GM20000 (cell line): ENCODE measurements at regions not wholly inside any gene's neighbourhood (a gene's known extent, or its start where the extent isn't known, plus 50 kb on each side); places are given as distances from the start of the nearest gene placed in this dataset.
"Not testable (repeated sequence)": the region's sequence is repeated elsewhere in the genome, so short reads cannot be mapped to it uniquely, and the experiment has no call there.

ENCODE experiments used
- DNase-seq: peaks from one replicate; pipeline ENCODE4 v3.0.0; 2012; ENCODE audit warnings: low spot score
- TF ChIP-seq, protein P1 (sequence below): IDR thresholded peaks from 2 replicates; pipeline ENCODE4 v1.5.1; 2012; ENCODE audit warnings: mild to moderate bottlenecking, control low read depth; ENCODE audit errors: extremely low read depth, missing control alignments

DNA sequence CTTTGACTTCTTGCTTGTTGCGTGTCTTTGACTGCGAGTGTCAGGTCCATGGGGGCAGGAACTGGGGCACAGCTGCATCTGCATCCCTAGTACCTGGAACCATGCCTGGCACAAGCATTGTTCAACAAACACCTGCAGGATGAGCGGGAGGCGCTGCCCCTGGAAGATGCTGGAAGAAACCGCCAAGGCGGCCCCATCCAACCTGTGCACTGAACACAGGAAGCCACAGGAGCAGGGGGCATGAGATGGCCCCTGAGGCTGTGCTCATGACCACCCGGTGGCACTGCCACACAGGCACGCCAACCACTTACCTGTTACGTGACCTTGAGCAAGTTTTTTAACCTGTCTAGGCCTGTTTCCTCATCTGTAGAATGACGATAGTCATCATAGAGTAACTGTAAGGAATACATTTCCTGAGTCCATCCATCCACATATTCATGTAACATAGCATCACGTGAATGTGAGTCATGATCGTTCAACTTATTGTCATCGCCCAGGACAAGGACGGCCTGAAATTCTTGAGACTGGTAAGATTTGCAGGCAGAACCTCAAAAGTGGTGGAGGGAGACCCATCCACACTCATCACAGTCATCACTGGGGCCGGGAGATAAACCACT, 374.2 kb downstream of the PREX1 start:
- no peak for DNase-seq
- TF ChIP-seq, protein P1, sequence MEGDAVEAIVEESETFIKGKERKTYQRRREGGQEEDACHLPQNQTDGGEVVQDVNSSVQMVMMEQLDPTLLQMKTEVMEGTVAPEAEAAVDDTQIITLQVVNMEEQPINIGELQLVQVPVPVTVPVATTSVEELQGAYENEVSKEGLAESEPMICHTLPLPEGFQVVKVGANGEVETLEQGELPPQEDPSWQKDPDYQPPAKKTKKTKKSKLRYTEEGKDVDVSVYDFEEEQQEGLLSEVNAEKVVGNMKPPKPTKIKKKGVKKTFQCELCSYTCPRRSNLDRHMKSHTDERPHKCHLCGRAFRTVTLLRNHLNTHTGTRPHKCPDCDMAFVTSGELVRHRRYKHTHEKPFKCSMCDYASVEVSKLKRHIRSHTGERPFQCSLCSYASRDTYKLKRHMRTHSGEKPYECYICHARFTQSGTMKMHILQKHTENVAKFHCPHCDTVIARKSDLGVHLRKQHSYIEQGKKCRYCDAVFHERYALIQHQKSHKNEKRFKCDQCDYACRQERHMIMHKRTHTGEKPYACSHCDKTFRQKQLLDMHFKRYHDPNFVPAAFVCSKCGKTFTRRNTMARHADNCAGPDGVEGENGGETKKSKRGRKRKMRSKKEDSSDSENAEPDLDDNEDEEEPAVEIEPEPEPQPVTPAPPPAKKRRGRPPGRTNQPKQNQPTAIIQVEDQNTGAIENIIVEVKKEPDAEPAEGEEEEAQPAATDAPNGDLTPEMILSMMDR: no peak

DNA sequence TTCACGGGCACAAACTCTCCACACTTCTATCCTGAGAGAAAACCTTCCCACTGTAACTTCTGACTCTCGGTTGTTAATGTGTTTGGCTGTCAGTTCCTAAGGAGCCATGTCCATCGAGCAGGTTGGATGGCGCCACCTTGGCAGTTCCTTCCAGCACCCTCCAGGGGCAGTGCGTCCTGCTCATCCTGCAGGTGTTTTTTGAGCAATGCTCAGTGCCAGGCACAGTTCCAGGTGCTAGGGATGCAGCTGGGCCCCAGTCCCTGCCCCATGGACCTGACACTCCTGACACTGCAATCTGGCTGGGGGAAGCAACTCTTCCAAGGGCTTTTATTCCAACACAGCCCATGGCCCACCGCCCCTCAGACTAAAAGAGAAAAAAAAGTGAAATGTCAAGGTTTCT, 376.4 kb downstream of the PREX1 start:
- TF ChIP-seq, protein P1: no peak
- DNase-seq: no peak

DNA sequence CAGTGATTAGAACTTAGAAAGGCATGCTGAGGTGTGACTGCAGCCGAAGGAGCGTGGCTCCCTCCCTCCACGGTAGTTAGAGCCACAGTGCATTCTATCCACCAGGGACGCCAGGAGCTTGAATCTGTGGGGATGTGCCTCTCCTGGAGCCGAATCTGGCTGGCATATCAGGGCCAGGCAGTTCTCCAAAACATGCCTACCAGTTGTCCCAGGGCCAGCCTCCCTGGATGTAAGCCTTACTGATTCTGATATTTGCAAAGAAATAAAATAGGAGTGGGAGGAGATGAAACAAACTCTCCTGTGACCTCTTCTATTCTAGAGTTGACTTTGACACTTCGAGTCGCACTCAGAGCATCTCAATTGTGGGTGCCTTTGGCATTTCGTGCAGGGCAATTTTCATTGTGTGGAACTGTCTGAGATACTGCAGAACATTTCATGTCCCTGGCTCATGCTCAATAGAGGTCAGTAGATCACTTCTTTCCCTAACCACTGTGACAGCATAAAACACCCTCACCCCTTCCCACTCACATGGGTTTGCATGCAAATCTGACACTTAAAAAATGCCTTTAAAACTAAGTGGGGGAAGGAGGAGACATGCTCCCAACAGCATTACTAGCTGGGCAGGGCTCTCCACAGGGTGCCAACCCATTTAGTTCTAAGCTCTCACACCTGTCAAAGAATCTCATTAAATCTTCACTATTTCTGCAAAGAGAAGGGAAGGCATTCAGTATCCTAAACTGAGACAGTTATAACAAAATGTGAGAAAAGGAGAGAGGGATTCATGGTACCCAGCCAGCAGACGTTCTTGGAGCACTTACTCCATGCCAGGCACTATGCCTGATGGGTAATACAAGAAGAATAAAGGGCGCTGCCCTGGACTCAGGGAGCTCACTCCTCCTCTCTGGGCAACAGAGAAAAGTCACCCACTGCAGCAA, 378.9 kb downstream of the PREX1 start:
- peak; percentile 37 for DNase-seq

DNA sequence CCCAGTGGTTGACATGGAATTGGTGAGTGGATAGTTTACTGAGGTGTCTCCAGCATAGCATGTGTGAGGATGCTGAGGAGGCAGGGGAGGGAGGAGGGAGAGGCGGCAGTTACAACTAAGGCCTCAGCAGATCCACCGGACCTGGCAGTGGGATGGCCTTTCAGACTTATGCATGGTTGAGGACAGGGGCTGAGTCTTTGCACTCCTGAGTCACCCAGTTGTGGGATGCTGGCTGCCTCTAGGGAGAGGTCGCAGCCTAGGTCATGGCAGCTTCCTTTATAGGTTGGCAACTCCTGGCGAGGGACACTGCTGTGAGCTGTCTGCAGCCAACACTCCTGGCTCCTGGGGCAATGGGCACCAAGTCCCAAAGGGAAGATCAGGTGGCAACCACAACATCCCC, 380.3 kb downstream of the PREX1 start:
- no peak for DNase-seq
- TF ChIP-seq, protein P1: no peak

More for the DNA sequence above, 378.9 kb downstream of the PREX1 start:
- TF ChIP-seq, protein P1: no peak

DNA sequence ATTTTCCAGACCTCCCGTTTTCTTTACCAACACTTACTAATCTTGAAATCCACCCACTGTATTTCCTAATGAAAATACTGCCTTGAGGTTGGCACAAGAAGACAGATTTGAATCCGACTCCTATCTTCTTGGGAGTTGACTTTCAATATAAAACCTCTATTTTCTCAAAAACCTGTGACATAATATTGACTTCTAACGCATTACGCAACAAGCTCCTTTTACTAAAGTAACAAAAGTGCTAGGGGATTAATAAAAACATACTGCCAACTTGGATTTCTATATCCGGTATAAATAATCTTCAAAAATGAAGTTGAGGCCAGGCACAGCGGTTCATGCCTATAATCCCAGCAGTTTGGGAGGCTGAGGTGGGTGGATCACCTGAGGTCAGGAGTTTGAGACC, 382.0 kb downstream of the PREX1 start:
- TF ChIP-seq, protein P1: no peak
- no peak for DNase-seq

DNA sequence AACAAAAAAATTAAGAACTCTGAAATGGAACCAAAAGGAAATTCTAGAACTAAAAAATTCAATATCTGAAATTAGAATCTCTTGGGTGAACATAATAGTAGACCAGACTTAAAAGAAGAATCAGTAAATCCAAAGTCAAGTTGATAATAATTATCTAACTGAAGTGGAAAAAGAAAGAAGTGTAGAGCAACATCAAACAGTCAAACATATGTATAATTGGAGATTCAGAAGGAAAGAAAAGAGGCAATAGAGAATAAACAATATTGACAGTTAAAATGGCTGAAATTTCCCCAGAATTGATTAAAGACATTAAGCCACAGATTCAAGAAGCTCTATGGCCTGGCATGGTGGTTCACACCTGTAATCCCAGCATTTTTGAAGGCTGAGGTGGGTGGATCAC, 383.6 kb downstream of the PREX1 start:
- TF ChIP-seq, protein P1: no peak
- DNase-seq: no peak

DNA sequence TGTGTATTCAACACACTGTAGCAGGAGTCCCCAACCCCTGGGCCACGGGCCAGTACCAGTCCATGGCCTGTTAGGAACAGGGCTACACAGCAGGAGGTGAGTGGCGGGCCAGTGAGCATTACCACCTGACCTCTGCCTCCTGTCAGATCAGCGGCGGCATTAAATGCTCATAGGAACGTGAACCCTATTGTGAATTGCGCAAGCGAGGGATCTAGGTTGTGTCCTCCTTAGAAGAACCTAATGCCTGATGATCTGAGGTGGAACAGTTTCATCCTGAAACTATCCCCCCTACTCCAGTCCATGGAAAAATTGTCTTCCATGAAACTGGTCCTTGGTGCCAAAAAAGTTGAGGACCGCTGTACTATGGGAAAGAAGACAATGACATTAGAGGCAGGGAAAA, 386.9 kb downstream of the PREX1 start:
- TF ChIP-seq, protein P1: no peak
- no peak for DNase-seq

DNA sequence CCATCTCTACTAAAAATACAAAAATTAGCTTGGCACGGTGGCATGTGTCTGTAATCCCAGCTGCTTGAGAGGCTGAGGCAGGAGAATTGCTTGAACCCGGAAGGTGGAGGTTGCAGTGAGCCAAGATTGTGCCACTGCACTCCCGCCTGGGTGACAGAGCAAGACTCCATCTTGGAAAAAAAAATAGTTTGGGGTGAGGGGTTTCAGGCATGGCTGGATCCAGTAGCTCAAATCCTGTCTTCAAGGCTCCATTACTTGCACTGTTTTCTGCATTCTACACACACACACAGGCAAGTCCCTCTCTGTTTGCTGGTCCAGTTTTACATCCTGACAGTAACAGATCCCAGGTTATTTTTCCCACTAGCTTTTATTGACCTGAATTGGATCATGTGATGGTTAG, 387.5 kb downstream of the PREX1 start:
- DNase-seq: not testable (repeated sequence)
